Peyer's patch (tissue), 4 donors: ENCODE measurements at regions not wholly inside any gene's neighbourhood (a gene's known extent, or its start where the extent isn't known, plus 50 kb on each side); places are given as distances from the start of the nearest gene placed in this dataset.
A peak's percentile ranks its signal among the peaks of the same experiment; 100 is the strongest.

Experiments used
- DNase-seq, 3 donors: peaks; one replicate each; pipeline ENCODE4 v3.0.0-alpha.2; 2017 to 2019
- H3K27ac ChIP-seq, 4 donors: fragments of 200-600 bp; sonication (generic); one replicate each; pipeline ENCODE4 v1.5.1; 2016 to 2019
- H3K27me3 ChIP-seq, 2 donors: fragments of 200-600 bp; sonication (generic); one replicate each; pipeline ENCODE4 v1.5.1; 2019
- H3K36me3 ChIP-seq, 3 donors: fragments of 200-600 bp; sonication (generic); one replicate each; pipeline ENCODE4 v1.5.1; 2016 to 2019
- H3K4me1 ChIP-seq, 4 donors: fragments of 200-600 bp; sonication (generic); one replicate each; pipeline ENCODE4 v1.5.1; 2016 to 2019
- H3K4me3 ChIP-seq, 4 donors: fragments of 200-600 bp; sonication (generic); 1 replicate in 3 of 4; 2 replicates in 1 of 4; pipeline ENCODE4 v1.5.1; 2016 to 2019; ENCODE audit warnings: mild to moderate bottlenecking in 1 of 4
- H3K9me3 ChIP-seq, 4 donors: fragments of 200-600 bp; sonication (generic); one replicate each; pipeline ENCODE4 v1.5.1; 2016 to 2019; ENCODE audit warnings: mild to moderate bottlenecking in 1 of 4
- POLR2A ChIP-seq, 2 donors: fragments of 450-650 bp; IDR thresholded peaks; one replicate each; pipeline ENCODE4 v1.5.1; 2017; ENCODE audit warnings: antibody characterized with exemption in 2 of 2, mild to moderate bottlenecking in 2 of 2, moderate library complexity in 2 of 2
- TF ChIP-seq, protein P1 (sequence below), 6 experiments: fragments of 450-650 bp in 4 of 6; fragments of 200-600 bp in 2 of 6; sonication (generic) in 1 of 6; IDR thresholded peaks; one replicate each; pipeline ENCODE4 v1.5.1; 2017 to 2019; ENCODE audit warnings: antibody characterized with exemption in 6 of 6, mild to moderate bottlenecking in 3 of 6, moderate library complexity in 1 of 6

DNA sequence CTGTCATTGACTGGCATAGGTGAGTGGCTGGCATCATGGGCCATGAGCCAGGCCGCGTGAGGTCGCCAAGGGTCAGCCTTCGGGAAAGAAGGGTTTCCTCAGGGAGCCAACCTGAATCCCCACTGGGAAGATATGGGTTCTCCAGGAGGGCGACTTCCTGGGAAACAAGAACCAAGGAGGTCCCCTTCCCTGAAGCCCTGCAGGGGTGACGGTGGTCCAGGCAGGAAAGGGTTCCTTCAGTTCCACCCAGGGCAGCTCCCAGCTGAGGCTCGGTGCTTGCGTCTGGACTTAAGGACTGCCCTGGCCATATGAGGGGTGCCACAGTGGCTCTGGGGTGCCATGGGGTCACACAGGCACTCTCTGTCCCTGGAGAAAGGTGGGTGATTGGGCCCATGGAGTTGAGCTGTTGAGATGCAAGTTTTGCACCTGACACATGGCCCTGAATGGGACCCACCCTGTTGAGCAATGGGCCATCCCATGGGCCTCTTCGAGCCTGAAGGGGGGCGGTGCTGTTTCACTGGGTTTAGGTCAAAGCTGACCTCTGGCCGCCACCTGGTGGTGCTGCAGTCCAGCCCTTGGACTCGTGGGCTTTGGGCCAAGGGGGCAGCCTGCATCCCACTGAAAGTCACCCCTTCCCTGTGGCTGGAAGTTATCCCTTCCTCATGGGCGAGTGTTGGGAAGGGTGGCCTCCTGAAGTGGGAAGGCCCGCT, 228.1 kb downstream of the SNRPN start:
- Histone ChIP-seq H3K4me1 (no peaks in the 10 kb centered on the region), H3K4me3 (no peak overlapping the region), H3K36me3 (no peaks in the 10 kb centered on the region), H3K27me3 (no peaks in the 10 kb centered on the region), H3K9me3 (peaks cover 0 to 29% (median 0%) of the 10 kb centered on the region in 4 donors), H3K27ac (no peak overlapping the region)
- no peak for TF ChIP-seq POLR2A (IDR thresholded peaks at IDR 0.05)
- TF ChIP-seq, protein P1, sequence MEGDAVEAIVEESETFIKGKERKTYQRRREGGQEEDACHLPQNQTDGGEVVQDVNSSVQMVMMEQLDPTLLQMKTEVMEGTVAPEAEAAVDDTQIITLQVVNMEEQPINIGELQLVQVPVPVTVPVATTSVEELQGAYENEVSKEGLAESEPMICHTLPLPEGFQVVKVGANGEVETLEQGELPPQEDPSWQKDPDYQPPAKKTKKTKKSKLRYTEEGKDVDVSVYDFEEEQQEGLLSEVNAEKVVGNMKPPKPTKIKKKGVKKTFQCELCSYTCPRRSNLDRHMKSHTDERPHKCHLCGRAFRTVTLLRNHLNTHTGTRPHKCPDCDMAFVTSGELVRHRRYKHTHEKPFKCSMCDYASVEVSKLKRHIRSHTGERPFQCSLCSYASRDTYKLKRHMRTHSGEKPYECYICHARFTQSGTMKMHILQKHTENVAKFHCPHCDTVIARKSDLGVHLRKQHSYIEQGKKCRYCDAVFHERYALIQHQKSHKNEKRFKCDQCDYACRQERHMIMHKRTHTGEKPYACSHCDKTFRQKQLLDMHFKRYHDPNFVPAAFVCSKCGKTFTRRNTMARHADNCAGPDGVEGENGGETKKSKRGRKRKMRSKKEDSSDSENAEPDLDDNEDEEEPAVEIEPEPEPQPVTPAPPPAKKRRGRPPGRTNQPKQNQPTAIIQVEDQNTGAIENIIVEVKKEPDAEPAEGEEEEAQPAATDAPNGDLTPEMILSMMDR (IDR thresholded peaks at IDR 0.05) = no peak
- peak in 2 of 3 donors; percentile 31 for DNase-seq

DNA sequence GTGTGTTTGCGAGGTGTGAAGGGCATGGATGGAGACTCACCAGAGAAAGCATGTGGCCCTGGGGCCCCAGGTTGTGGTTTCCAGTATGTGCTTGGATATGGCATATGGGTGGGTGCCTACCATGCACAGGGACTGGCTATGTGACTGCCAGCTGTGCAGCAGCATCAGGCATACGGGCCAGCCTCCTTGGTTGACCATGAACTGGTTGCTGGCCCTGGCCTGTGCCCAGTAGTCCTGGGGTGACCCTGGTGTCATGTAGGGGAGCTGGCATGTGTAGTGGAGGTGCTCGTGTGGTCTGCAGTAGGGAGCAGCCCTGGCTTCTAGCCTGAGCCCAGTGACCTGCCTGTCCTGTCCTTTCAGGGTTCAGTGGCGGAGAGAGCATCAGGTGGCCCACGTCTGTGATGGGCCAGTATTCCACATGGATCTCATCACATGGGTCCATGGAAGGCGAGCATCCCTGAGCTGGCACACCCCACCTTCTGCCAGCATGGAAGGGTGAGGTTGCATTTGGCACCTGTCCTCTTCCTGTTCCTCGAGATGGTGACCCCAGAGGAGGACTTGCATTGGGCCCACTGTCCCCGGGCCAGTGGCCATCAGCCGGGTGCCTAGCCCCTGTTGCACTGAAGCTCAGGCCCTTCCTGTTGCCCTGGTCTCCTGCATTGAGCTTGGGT, 228.9 kb downstream of the SNRPN start:
- TF ChIP-seq, protein P1 (IDR thresholded peaks at IDR 0.05) = no peak
- no peak for TF ChIP-seq POLR2A (IDR thresholded peaks at IDR 0.05)
- no peak overlapping the region for H3K27ac ChIP-seq
- peaks cover 0 to 24% (median 0%) of the 10 kb centered on the region in 4 donors for H3K9me3 ChIP-seq

DNA sequence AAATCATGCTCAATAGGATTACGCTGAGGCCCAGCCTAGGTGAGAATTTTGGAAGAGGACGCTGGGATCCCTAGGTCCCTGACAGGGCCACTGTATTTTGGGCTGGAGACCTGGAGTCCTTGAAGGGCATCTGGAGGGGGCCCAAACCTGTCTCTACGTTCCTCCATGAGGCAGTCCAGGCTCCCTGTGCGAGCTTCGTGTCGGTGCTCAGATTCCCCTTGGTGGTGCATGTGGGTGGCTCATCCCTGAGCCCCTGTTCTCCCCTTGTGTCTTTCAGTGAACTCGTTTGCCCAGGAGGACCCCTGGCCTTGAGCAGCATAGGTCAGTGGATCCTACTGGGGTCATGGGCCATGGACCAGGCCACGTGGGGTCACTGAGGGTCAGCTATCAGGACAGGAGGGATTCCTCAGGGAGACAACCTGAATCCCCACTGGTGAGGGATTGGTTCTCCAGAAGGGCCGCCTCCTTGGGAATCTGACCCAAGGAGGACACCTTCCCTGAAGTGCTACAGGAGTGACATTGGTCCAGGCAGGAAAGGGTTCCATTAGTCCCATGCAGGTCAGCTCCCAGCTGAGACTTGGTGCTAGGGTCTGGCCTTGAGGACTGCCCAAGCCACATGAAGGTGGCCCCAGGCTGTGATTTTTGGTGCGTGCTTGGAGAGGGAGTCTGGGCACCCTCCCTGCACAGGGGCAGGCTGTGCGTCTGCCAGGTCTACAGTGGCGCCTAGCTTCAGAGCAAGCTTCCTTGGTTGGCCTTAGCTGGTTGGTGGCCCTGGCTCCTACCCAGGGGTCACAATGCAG, 229.8 kb downstream of the SNRPN start:
- Histone ChIP-seq H3K27me3 (no peaks in the 10 kb centered on the region), H3K4me3 (no peak overlapping the region), H3K27ac (no peak overlapping the region), H3K9me3 (peaks cover 0 to 19% (median 0%) of the 10 kb centered on the region in 4 donors), H3K36me3 (no peaks in the 10 kb centered on the region), H3K4me1 (no peaks in the 10 kb centered on the region)
- DNase-seq = peak in 2 of 3 donors; percentile 10 to 19
- TF ChIP-seq POLR2A (IDR thresholded peaks at IDR 0.05) = no peak
- TF ChIP-seq, protein P1 (IDR thresholded peaks at IDR 0.05) = no peak

More for the DNA sequence above, 228.9 kb downstream of the SNRPN start:
- DNase-seq = peak in 2 of 3 donors; percentile 27 to 34
- no peak overlapping the region for H3K4me3 ChIP-seq
- no peaks in the 10 kb centered on the region for H3K36me3 ChIP-seq
- H3K4me1 ChIP-seq = no peaks in the 10 kb centered on the region
- no peaks in the 10 kb centered on the region for H3K27me3 ChIP-seq

DNA sequence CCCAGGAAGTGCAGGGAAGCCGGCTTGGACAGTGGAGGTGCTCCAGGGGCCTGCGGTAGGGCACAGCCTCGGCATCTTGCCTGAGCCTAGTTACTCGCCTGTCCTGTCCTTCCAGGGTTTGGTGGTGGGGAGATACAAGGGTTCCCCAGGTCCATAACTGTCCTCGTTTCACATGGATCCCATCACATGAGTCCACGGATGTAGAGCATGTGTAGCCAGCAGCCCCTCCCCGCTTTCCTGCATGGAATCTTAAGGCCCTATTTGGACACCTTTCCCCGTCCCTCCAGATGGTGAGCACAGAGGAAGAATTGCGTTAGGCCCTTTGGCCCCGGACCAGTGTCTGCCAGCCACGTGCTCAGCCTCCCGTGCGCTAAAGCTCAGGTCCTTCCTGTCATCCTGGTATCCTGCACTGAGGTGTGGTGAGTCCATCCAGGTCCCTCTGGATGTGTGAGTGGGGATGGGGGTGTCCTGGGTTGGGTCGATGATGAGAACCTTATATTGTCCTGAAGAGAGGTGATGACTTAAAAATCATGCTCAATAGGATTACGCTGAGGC, 230.4 kb downstream of the SNRPN start:
- DNase-seq = peak in 1 of 3 donors; percentile 22
- Histone ChIP-seq H3K27me3 (no peaks in the 10 kb centered on the region), H3K27ac (no peak overlapping the region), H3K36me3 (no peaks in the 10 kb centered on the region), H3K9me3 (peaks cover 0 to 17% (median 0%) of the 10 kb centered on the region in 4 donors), H3K4me1 (no peaks in the 10 kb centered on the region), H3K4me3 (no peak overlapping the region)
- TF ChIP-seq POLR2A (IDR thresholded peaks at IDR 0.05) = no peak
- TF ChIP-seq, protein P1 (IDR thresholded peaks at IDR 0.05) = no peak

DNA sequence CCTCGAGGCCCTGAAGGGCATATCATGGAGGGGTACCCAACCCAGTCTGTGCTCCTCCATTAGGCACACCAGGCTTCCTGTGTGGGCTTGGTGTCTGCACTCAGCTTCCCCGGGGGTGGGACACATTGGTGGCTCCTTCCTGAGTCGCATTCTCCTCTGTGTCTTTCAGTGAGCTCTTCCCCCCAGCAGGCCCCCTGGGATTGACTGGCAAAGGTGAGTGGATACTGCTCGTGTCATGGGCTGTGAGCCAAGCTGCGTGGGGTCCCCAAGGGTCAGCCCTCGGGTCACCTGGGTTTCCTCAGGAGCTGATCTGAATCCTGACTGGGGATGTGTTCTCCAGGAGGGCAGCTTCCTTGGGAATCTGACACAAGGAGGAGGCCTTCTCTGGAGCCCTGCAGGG, 231.0 kb downstream of the SNRPN start:
- no peaks in the 10 kb centered on the region for H3K27me3 ChIP-seq
- no peak overlapping the region for H3K27ac ChIP-seq
- no peaks in the 10 kb centered on the region for H3K36me3 ChIP-seq
- H3K4me3 ChIP-seq = no peak overlapping the region
- no peaks in the 10 kb centered on the region for H3K4me1 ChIP-seq
- no peak for TF ChIP-seq POLR2A (IDR thresholded peaks at IDR 0.05)
- TF ChIP-seq, protein P1 (IDR thresholded peaks at IDR 0.05) = no peak
- peaks cover 0 to 18% (median 0%) of the 10 kb centered on the region in 4 donors for H3K9me3 ChIP-seq
- DNase-seq = peak in 1 of 3 donors; percentile 18
